Neural cell (in vitro differentiated cells): ENCODE measurements at regions not wholly inside any gene's neighbourhood (a gene's known extent, or its start where the extent isn't known, plus 50 kb on each side); places are given as distances from the start of the nearest gene placed in this dataset.

Experiments
- CTCF ChIP-seq: fragments of 450-650 bp; IDR thresholded peaks from 2 replicates; pipeline ENCODE4 v1.5.1; 2014; ENCODE audit warnings: antibody characterized with exemption, mild to moderate bottlenecking, moderate library complexity; ENCODE audit not compliant: poor library complexity, severe bottlenecking
- EP300 ChIP-seq: fragments of 450-650 bp; conservative IDR thresholded peaks from 2 replicates; pipeline ENCODE4 v1.6.1; 2014; ENCODE audit warnings: antibody characterized with exemption, mild to moderate bottlenecking, moderate library complexity; ENCODE audit not compliant: poor library complexity, severe bottlenecking
- POLR2AphosphoS5 ChIP-seq: IDR thresholded peaks from 2 replicates; pipeline ENCODE4 v1.6.1; 2012

DNA sequence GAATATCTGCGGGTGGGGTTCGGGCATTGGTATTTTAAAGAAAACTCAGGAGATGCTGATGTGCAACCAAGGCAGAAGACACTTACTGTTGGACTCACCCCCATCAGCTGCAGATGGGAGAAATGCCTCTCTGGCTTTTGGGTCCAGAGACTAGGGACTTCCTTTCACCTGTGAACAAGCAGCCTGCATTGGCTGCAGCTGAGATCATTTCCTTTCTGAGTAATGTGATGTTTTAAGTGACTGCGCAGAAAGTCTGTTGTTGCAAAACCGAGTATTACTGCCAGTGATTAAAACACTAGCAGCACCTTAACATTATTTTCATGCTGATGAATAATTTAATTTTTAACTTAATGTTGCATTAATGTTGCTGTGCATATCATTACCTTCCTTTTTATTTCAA, 143.0 kb downstream of the TSN start:
- TF ChIP-seq CTCF (no peak), EP300 (no peak), POLR2AphosphoS5 (no peak)
